ENCODE measurements at regions not wholly inside any gene's neighbourhood (a gene's known extent, or its start where the extent isn't known, plus 50 kb on each side); places are given as distances from the start of the nearest gene placed in this dataset.
"Not testable (repeated sequence)": the region's sequence is repeated elsewhere in the genome, so short reads cannot be mapped to it uniquely, and the experiment has no call there.

- DNase-seq = not testable (repeated sequence)
These were observed 375.1 kb upstream of the NPVF start for GRCh38 chr7:25603427-25603740.

DNA sequence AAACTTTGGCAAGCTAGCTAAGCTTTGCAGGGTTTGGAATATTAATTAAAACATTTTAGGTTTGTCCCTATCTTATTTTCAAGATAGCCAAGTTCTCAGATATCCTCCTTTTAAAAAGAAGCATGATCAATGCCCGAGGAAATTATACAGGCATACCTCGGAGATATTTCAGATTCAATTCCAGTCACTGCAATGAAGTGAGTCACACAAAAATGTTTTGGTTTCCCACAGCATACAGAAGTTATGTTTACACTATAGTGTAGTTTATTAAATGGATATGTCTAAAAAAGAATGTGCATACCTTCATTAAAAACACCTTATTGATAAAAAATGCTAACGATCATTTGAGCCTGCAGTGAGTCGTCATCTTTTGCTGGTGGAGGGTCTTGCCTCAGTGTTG is 382.9 kb upstream of the NPVF start:
- no peak for DNase-seq

- DNase-seq = no peak
These were observed 385.6 kb upstream of the NPVF start for GRCh38 chr7:25613912-25614311.

GRCh38 chr7:25614415-25614814 is 386.1 kb upstream of the NPVF start:
- no peak for DNase-seq

- DNase-seq = no peak
These were observed 386.7 kb upstream of the NPVF start for GRCh38 chr7:25615003-25615402.

- DNase-seq = no peak
These were observed 387.3 kb upstream of the NPVF start for GRCh38 chr7:25615593-25615992.

DNA sequence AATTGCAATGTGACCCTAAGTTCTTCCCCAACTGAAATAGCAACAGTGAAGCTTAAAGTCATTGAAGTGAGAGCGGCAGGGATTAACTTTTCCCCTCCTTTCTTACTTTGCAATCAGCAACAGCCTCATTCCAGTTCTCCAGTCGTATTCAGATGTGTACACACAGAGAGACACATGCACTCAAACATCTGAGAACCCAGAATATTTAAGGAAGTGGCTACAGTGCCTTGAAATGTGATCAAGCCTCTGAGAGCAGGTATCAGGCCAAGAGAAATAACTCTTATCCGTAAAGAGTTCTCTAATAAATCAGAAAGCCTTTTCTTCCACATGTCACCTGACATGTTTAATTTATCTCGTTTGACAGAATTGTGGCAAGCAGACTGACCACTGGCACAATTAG is 388.9 kb upstream of the NPVF start:
- DNase-seq = no peak

- no peak for DNase-seq
These were observed 389.4 kb upstream of the NPVF start for GRCh38 chr7:25617673-25618072.

GRCh38 chr7:25619381-25619780 is 391.1 kb upstream of the NPVF start:
- DNase-seq = no peak

DNA sequence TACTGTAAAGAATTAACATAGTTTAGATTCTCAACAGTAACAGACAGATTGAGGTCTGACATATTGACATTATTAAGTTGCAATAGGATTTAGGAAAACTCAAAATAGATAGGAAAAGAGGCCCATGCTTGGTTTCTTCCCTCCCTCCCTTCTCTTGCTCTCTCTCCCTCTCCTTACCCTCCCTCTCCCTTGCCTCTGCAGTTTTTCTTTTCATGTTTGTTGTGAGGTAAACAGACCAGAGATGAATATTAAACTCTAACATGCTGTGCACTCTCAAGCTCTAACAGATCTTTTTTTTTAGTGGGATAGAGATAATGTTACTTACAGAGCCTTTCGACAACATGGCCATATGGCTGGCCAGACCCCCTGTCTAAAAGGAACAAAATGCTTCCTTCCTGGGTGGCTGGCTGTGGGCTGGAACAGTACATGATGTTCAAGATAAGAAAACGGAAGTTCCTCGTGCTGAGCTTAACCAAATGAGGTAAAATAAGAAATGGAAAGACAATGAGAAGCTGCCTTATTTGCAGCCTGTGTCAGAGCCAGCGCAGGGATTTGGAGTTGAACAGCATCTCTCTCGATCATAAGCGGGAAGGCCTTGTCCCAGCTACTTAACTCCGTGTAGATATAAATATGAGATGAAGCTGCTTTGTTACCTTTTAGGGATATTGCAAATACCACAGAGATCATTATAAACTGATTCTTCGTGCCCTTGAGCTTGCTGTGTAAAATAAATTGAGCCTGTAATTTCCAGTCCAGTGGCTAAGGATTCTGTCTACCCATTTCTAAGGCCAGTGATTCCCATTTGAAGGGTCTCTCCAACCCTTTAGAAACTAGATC is 391.9 kb upstream of the NPVF start:
- DNase-seq = peak; percentile 96

DNA sequence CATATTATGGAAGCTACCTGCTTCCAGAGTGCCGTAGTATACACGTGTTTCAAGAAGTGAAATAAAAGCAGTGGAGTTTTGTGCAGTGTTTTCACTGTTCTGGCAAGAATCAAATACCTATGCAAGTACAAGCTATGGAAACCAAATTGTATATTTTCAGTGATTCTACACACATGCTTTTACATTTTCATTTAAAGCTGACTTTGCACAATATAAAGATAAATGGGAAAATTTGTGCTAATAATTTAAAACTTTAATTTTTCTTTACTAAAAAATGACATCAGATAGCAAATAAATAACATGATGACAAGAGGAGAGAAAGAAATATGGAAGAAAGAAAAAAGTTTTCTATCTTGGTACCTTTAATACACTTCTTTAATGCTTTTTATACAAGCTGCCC is 393.7 kb upstream of the NPVF start:
- DNase-seq = no peak

DNA sequence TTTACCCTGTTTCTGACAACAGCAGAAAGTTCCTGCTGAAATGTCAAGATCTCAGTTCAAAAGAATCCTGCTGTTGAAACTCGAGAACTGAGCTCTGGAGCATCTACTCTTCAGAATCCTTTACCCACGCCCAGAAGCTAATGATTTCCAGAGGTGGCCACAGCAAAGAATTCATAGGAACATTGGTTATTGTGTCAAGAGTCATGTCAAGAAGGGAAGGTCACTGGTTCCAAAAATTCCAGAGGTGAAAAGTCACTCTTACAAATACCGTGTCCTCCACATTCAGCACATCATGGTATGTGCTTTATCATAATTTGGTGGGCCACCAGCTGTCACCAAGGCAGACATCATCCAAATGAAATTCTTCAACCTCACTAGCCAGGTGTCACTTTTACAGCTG is 394.4 kb upstream of the NPVF start:
- DNase-seq = no peak

GRCh38 chr7:25624051-25624450 is 395.8 kb upstream of the NPVF start:
- no peak for DNase-seq

- DNase-seq = no peak
These were observed 396.5 kb upstream of the NPVF start for GRCh38 chr7:25624833-25625232.

DNA sequence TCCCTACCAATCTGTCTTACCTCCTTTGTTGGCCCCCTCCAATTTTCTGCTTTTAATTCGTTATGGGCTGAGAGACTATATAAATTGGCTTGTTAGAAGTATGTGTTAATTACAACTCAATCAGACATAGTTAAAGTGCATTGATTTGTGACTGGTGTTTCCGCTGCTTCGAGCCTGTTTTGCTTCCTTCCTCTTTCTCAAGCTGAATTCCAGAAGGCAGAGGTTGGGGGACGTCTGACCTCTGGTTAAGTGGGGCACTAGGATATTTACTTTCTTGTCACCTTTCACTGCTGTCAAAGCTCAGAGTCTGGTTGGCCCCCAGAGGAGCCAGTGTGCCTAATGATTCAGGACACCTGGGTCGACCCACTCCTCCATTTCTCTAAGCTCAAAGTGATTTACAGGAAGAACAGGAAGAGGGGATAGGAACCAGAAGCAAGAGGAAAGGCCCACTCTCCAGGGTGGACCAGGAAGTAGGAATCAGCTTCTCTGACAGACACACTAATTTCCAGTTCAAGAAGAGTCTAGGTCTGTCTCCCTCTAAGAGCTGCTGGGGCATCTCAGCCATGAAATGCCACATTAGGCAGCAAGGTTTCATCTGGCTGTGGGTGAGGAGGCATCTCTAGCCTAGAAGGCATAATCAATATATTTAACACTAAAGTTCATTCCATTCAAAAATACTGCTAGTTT is 397.2 kb upstream of the NPVF start:
- DNase-seq = no peak

DNA sequence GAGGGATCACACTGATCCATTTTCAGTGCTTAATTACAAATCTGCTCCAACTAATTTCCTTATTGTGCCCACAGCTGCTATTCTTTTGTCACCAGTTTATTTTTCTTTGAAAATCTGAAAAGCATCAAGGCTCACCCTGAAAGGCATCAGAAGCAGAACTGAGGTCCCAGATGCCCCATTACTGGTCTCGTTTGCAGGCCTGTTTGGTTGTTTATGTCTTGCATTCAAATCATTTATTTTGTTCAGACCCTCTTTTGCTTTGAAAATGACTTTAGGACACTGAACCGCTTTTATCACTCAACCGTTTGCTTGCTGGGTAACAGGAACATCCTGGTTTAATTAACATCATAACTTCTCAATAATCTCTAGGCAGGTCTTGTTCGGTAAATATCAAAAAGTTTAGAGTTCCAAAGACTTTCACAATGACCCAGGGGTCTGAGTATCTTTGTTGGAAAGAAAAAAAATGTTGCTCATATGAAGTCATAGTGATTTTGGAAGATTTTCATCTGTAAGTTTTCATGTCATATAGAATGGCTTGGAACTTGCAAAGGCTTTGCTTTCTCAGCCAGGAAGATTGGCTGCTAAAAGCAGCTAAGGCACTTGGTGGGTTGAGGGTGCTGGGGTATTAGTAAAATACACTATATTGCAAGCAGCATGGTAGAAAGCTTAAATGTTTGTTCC is 398.3 kb upstream of the NPVF start:
- no peak for DNase-seq

DNA sequence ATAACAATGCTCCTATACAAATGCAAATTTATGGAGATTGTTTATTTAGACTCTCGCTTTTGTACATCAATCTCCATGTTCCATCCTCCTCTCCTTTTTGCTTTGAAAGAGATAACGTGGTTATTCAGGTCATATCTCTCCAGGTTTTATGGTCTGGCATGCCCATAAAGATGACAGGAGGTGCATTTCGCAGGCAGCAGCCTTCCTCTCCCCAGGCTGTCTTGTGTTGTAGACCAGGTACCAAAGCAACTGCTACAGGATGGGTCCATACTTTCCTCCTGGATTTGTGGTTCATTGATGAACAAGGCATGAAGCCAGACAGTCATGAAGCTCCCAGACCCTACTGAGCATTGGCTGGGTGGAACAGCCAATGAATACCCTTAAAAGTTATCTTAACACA is 400.2 kb upstream of the NPVF start:
- DNase-seq = no peak

DNA sequence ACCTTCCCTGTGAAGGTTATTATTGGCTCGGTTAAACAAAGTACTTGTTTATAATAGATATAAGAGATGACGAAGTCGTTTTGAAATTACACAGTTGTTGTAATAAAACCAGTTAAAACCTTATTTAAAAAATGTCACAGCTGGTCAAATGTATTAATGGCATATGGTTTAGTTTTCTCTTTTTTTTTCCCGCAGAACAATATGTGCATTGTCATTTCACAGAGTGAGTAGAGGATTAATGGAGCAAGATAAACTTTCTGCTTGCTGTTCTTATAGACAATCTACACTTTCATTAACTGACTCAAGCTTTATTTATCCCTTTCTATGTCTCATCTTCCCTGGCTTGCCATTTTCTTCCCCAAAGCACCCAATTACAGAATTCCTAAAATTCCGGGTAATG is 404.3 kb upstream of the NPVF start:
- peak; percentile 34 for DNase-seq

- DNase-seq = peak; percentile 12
These were observed 405.2 kb upstream of the NPVF start for GRCh38 chr7:25633426-25634036.

DNA sequence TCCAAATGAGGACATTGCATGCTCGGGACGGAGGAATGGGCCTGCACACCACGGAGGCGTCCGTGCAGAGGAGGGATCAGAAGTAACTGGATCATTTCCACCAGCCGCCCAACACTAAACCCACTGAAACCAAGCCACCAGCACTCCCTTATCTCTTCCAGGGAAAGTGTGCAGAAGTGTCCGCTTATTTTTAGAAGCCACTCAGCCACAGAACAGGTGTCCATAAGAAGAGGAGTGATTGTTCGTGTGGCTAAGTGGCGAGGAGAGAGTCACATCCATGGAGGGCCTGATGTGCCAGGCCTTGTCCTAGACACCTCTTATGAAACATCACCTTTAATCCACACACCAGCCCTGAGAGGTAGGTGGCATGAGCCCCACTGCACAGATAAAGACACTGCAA is 407.9 kb upstream of the NPVF start:
- no peak for DNase-seq

DNA sequence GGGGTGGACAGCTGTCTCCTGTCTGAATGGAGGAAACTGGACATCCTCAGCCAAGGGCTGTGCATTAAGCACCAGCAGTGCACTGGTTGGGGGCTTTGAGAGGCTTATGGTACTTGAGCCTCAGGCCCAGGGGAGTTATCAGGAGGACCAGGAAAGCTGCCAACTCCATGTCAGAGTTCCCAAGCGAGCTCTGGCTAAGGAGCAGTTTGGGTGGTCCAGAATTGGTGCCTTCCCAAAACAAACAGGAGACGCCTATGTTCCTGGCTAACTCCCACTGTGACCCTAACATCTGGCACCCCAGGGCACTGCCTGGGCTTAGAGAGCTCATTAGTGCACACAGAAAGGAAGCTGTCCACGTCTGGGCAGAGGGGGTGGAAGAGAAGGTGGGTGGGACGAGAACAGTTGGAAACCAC is 408.6 kb upstream of the NPVF start:
- DNase-seq = peak; percentile 25

DNA sequence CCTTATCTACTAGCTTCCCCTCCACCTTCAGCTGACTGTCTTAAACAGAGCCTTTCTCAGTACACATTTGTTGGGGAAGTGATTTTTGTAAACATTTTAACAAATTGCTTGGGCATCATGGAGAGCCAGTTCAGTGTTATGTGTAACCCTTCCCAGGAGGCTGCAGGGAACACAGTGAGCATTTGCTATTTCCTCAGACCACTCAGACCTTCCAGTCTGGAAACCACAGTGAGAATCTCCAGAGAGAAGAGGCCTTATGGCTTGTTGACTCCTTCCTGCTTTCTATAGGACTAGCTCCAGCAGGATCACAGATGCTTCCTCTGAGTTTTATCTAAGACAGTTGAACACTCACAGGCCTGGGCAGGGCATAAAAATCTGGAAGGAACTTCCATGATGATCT is 409.8 kb upstream of the NPVF start:
- DNase-seq = no peak

GRCh38 chr7:25638590-25639244 is 410.4 kb upstream of the NPVF start:
- no peak for DNase-seq

All from NCI-H2171 treated with DMSO at 0.1 percent for 48 hours (cell line).